GM23338 (cell line): ENCODE measurements at regions not wholly inside any gene's neighbourhood (a gene's known extent, or its start where the extent isn't known, plus 50 kb on each side); places are given as distances from the start of the nearest gene placed in this dataset.

Experiments
- ATAC-seq: fragments of 200-7000 bp; cut with Tn5 transposase; 3 replicates; pipeline ENCODE4 v1.9.1; 2020
- DNase-seq: peaks from one replicate; pipeline ENCODE4 v3.0.0-alpha.2; 2015; ENCODE audit warnings: low spot score
- H2AFZ ChIP-seq: fragments of 200-600 bp; sonication (generic); 2 replicates; pipeline ENCODE4 v1.8.0; 2016; ENCODE audit warnings: antibody characterized with exemption, mild to moderate bottlenecking, moderate library complexity
- H3F3A ChIP-seq: fragments of 200-600 bp; sonication (generic); replicated peaks from 2 replicates; pipeline ENCODE4 v1.8.0; 2017; ENCODE audit warnings: antibody characterized with exemption, mixed run types, low read depth
- H3K27ac ChIP-seq: fragments of 200-600 bp; sonication (generic); 2 replicates; pipeline ENCODE4 v1.6.1; 2016; ENCODE audit warnings: low read depth
- H3K27me3 ChIP-seq: fragments of 200-600 bp; sonication (generic); 2 replicates; pipeline ENCODE4 v1.8.0; 2016; ENCODE audit warnings: mild to moderate bottlenecking, mixed run types, moderate library complexity; ENCODE audit not compliant: insufficient read depth
- H3K36me3 ChIP-seq: fragments of 200-600 bp; sonication (generic); 2 replicates; pipeline ENCODE4 v1.8.0; 2016; ENCODE audit warnings: mild to moderate bottlenecking; ENCODE audit not compliant: insufficient read depth
- H3K4me1 ChIP-seq: fragments of 200-600 bp; sonication (generic); 2 replicates; pipeline ENCODE4 v1.8.0; 2016; ENCODE audit warnings: mild to moderate bottlenecking, moderate library complexity; ENCODE audit not compliant: insufficient read depth
- H3K4me2 ChIP-seq: fragments of 200-600 bp; sonication (generic); 2 replicates; pipeline ENCODE4 v1.7.1; 2017; ENCODE audit warnings: mixed run types
- H3K4me3 ChIP-seq: fragments of 200-600 bp; sonication (generic); 2 replicates; pipeline ENCODE4 v1.6.1; 2016; ENCODE audit warnings: mixed run types
- H3K79me2 ChIP-seq: fragments of 200-600 bp; sonication (generic); replicated peaks from 2 replicates; pipeline ENCODE4 v1.8.0; 2017; ENCODE audit warnings: mild to moderate bottlenecking; ENCODE audit not compliant: insufficient read depth
- H3K9me2 ChIP-seq: fragments of 200-600 bp; sonication (generic); 2 replicates; pipeline ENCODE4 v1.8.0; 2017; ENCODE audit not compliant: insufficient read depth
- H4K20me1 ChIP-seq: fragments of 200-600 bp; sonication (generic); replicated peaks from 2 replicates; pipeline ENCODE4 v1.8.0; 2017; ENCODE audit warnings: mild to moderate bottlenecking; ENCODE audit not compliant: insufficient read depth
- H3K27ac Mint-ChIP-seq: 2 replicates; pipeline ENCODE4 v1.8.0; 2020; ENCODE audit warnings: inconsistent platforms, mild to moderate bottlenecking, moderate library complexity, mixed read lengths
- H3K27me3 Mint-ChIP-seq: 3 replicates; pipeline ENCODE4 v1.8.0; 2022; ENCODE audit warnings: low read depth, mild to moderate bottlenecking, moderate library complexity, mixed read lengths, inconsistent platforms; ENCODE audit not compliant: insufficient read depth, poor library complexity
- H3K36me3 Mint-ChIP-seq: 3 replicates; pipeline ENCODE4 v1.8.0; 2021; ENCODE audit warnings: low read depth, mild to moderate bottlenecking, inconsistent platforms, moderate library complexity, mixed read lengths
- H3K4me1 Mint-ChIP-seq: 3 replicates; pipeline ENCODE4 v1.8.0; 2020; ENCODE audit warnings: mild to moderate bottlenecking, inconsistent platforms, mixed read lengths
- H3K4me3 Mint-ChIP-seq: 3 replicates; pipeline ENCODE4 v1.8.0; 2021; ENCODE audit warnings: moderate library complexity, mild to moderate bottlenecking, inconsistent platforms, mixed read lengths
- H3K9me3 Mint-ChIP-seq: 3 replicates; pipeline ENCODE4 v1.8.0; 2020; ENCODE audit warnings: moderate library complexity, mild to moderate bottlenecking, inconsistent platforms, mixed read lengths
- CREB1 ChIP-seq: fragments of 250-450 bp; sonication (Bioruptor Pico); IDR thresholded peaks from 2 replicates; pipeline ENCODE4 v1.5.0; 2020; ENCODE audit warnings: low read depth, mild to moderate bottlenecking, moderate library complexity
- CTCF ChIP-seq, 2 experiments: fragments of 200-600 bp in 1 of 2; sonication (generic) in 1 of 2; conservative IDR thresholded peaks; 2 replicates each; pipeline versions ENCODE4 v1.5.1 to v1.6.1; 2016 to 2017; ENCODE audit warnings: antibody characterized with exemption in 2 of 2, low read depth in 2 of 2, mild to moderate bottlenecking in 2 of 2, moderate library complexity in 1 of 2
- EZH2 ChIP-seq: fragments of 200-600 bp; sonication (generic); IDR thresholded peaks from one replicate; pipeline ENCODE4 v1.8.0; 2017; ENCODE audit warnings: antibody characterized with exemption, mild to moderate bottlenecking, low read depth; ENCODE audit not compliant: unreplicated experiment
- EZH2phosphoT487 ChIP-seq: fragments of 200-600 bp; sonication (generic); IDR thresholded peaks from one replicate; pipeline ENCODE4 v1.8.1; 2018; ENCODE audit warnings: antibody characterized with exemption; ENCODE audit not compliant: unreplicated experiment
- POLR2AphosphoS5 ChIP-seq: IDR thresholded peaks from 2 replicates; pipeline ENCODE4 v1.6.1; 2016; ENCODE audit warnings: antibody characterized with exemption, low read depth
- REST ChIP-seq: IDR thresholded peaks from one replicate; pipeline ENCODE4 v1.6.1; 2018; ENCODE audit warnings: antibody characterized with exemption; ENCODE audit not compliant: unreplicated experiment
- STAT1 ChIP-seq: IDR thresholded peaks from one replicate; pipeline ENCODE4 v1.6.1; 2016; ENCODE audit warnings: antibody characterized with exemption; ENCODE audit not compliant: unreplicated experiment
- ZNF114 ChIP-seq: fragments of 250-450 bp; sonication (Bioruptor Pico); IDR thresholded peaks from 2 replicates; pipeline ENCODE4 v1.5.0; 2020; ENCODE audit warnings: mild to moderate bottlenecking, moderate library complexity
- TF ChIP-seq, protein P1 (sequence below): fragments of 250-450 bp; sonication (Bioruptor Pico); IDR thresholded peaks from 2 replicates; pipeline ENCODE4 v1.5.0; 2020; ENCODE audit warnings: mild to moderate bottlenecking, moderate library complexity
- TF ChIP-seq, protein P2 (sequence below): IDR thresholded peaks from 2 replicates; pipeline ENCODE4 v1.6.1; 2016; ENCODE audit warnings: antibody characterized with exemption

DNA sequence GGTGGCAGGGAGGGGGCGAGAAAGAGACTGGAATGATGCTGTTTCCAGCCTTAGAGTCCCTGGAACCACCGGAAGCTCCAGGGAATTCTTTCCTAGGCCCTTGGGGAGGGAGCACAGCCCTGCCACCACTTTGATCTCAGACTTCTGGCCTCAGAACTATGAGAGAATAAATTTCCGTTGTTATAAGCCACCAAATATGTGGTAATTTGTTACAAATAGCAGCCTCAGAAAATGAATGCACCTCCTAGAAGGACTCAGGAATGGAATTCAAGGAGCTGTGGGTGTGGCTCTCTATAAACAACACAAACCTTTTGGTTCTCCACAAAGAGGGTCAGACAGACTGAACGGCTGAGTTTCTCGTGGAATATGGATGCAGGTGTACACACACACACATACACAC, 144.5 kb downstream of the ACKR3 start (continued):
- TF ChIP-seq, protein P1, sequence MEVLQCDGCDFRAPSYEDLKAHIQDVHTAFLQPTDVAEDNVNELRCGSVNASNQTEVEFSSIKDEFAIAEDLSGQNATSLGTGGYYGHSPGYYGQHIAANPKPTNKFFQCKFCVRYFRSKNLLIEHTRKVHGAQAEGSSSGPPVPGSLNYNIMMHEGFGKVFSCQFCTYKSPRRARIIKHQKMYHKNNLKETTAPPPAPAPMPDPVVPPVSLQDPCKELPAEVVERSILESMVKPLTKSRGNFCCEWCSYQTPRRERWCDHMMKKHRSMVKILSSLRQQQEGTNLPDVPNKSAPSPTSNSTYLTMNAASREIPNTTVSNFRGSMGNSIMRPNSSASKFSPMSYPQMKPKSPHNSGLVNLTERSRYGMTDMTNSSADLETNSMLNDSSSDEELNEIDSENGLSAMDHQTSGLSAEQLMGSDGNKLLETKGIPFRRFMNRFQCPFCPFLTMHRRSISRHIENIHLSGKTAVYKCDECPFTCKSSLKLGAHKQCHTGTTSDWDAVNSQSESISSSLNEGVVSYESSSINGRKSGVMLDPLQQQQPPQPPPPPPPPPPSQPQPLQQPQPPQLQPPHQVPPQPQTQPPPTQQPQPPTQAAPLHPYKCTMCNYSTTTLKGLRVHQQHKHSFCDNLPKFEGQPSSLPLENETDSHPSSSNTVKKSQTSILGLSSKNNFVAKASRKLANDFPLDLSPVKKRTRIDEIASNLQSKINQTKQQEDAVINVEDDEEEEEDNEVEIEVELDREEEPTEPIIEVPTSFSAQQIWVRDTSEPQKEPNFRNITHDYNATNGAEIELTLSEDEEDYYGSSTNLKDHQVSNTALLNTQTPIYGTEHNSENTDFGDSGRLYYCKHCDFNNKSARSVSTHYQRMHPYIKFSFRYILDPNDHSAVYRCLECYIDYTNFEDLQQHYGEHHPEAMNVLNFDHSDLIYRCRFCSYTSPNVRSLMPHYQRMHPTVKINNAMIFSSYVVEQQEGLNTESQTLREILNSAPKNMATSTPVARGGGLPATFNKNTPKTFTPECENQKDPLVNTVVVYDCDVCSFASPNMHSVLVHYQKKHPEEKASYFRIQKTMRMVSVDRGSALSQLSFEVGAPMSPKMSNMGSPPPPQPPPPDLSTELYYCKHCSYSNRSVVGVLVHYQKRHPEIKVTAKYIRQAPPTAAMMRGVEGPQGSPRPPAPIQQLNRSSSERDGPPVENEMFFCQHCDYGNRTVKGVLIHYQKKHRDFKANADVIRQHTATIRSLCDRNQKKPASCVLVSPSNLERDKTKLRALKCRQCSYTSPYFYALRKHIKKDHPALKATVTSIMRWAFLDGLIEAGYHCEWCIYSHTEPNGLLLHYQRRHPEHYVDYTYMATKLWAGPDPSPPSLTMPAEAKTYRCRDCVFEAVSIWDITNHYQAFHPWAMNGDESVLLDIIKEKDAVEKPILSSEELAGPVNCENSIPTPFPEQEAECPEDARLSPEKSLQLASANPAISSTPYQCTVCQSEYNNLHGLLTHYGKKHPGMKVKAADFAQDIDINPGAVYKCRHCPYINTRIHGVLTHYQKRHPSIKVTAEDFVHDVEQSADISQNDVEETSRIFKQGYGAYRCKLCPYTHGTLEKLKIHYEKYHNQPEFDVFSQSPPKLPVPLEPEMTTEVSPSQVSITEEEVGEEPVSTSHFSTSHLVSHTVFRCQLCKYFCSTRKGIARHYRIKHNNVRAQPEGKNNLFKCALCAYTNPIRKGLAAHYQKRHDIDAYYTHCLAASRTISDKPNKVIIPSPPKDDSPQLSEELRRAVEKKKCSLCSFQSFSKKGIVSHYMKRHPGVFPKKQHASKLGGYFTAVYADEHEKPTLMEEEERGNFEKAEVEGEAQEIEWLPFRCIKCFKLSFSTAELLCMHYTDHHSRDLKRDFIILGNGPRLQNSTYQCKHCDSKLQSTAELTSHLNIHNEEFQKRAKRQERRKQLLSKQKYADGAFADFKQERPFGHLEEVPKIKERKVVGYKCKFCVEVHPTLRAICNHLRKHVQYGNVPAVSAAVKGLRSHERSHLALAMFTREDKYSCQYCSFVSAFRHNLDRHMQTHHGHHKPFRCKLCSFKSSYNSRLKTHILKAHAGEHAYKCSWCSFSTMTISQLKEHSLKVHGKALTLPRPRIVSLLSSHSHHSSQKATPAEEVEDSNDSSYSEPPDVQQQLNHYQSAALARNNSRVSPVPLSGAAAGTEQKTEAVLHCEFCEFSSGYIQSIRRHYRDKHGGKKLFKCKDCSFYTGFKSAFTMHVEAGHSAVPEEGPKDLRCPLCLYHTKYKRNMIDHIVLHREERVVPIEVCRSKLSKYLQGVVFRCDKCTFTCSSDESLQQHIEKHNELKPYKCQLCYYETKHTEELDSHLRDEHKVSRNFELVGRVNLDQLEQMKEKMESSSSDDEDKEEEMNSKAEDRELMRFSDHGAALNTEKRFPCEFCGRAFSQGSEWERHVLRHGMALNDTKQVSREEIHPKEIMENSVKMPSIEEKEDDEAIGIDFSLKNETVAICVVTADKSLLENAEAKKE = no peak
- TF ChIP-seq STAT1 (no peak), EZH2 (no peak), EZH2phosphoT487 (no peak), CREB1 (no peak), CTCF (conservative IDR thresholded peaks at IDR 0.05; ENCODE audit: low read depth in 2 of 2) (no peak)

- DNase-seq (no peak), ATAC-seq (no peak)
- Histone ChIP-seq H3K4me2 (no peak overlapping the region), H4K20me1 (no peaks in the 10 kb centered on the region), H3K9me2 (no peaks in the 10 kb centered on the region), H3K27ac (no peak overlapping the region), H3K4me3 (no peak overlapping the region), H2AFZ (peak overlapping the region; percentile 52; the same call in 1 of the 2 replicates), H3K79me2 (no peaks in the 10 kb centered on the region), H3K36me3 (no peaks in the 10 kb centered on the region), H3K27me3 (no peaks in the 10 kb centered on the region), H3F3A (no peaks in the 10 kb centered on the region), H3K4me1 (no peaks in the 10 kb centered on the region)
- TF ChIP-seq ZNF114 = no peak
- TF ChIP-seq, protein P2, sequence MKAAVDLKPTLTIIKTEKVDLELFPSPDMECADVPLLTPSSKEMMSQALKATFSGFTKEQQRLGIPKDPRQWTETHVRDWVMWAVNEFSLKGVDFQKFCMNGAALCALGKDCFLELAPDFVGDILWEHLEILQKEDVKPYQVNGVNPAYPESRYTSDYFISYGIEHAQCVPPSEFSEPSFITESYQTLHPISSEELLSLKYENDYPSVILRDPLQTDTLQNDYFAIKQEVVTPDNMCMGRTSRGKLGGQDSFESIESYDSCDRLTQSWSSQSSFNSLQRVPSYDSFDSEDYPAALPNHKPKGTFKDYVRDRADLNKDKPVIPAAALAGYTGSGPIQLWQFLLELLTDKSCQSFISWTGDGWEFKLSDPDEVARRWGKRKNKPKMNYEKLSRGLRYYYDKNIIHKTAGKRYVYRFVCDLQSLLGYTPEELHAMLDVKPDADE = no peak
- no peak for TF ChIP-seq REST
- no peak for TF ChIP-seq POLR2AphosphoS5
- no peak for TF ChIP-seq CTCF (conservative IDR thresholded peaks at IDR 0.05; ENCODE audit: low read depth in 2 of 2)
- no peak for TF ChIP-seq CREB1
- no peaks in the 10 kb centered on the region for H3K9me3 Mint-ChIP-seq
- H3K4me1 Mint-ChIP-seq = peaks cover 4% of the 10 kb centered on the region; the same call in 1 of the 3 replicates
- peaks cover 8% of the 10 kb centered on the region for H3K27me3 Mint-ChIP-seq
- no peak overlapping the region for H3K27ac Mint-ChIP-seq
- H3K4me3 Mint-ChIP-seq = no peak overlapping the region
- 0 out of 3 replicates have a peak, but pooled peaks cover 2% of the 10 kb centered on the region for H3K36me3 Mint-ChIP-seq
Observed at GRCh38 chr2:236715077-236715476, 145.5 kb downstream of the ACKR3 start.
